ENCODE measurements at regions not wholly inside any gene's neighbourhood (a gene's known extent, or its start where the extent isn't known, plus 50 kb on each side); places are given as distances from the start of the nearest gene placed in this dataset.

DNA sequence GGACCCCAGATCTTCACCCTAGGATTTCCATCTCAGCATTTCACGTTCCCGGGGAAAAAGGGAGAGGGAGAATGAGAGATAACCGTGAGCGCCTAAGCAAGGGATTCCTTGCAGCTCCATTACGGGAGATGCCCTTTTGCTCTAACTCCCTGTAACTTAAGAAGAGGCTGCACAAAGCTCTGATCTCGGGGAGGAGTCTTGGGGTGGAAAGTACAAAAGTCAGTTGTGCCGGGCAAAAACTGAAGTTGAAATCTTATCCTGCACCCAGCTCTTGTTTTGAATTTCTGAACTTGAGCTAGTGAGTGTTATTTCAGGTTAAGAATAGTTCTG is 256.4 kb upstream of the SOX21 start:
- no peak for DNase-seq

GRCh38 chr13:94968040-94968756 is 255.9 kb upstream of the SOX21 start:
- DNase-seq = peak; percentile 9

DNA sequence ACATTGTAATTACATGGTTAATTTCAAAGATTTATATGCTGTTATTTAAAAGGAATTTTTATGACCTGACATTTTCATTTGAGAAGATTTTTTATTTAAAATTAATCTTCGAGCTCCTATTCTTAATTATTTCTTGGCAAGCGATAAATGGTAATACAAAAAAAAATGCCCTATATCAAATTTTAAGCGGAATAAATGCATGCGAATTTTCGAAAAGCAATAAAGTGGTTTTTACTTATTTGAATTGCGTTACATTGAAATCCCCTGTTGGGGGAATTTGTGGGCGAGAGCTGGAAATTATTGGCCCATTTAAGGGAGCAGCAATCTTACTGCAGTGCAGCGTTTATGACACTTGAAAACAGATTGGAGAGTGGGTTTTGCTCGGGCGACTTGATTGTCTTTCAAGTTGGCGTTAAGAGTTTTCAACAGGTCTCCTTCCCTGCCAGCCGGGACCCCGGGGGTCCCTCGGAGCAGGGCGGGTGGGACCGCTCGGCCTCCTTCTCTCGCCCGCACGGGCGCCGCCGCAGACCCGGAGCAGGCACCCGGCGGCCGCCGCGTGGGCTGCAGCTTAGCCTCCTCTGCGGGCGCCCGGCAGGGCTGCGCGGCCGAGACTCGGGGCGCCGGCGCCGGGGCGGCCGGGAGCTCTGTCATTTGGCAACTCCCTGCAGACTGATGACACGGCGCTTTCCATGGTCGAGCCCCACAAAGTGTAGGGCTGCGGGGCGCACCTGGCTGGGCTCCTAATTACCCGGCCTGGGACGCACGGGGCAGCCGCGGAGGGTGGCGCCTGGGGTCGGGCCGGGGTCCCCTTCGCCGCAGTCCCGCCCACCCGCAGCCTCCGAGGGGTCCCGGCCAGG is 255.1 kb upstream of the SOX21 start:
- no peak for DNase-seq

DNA sequence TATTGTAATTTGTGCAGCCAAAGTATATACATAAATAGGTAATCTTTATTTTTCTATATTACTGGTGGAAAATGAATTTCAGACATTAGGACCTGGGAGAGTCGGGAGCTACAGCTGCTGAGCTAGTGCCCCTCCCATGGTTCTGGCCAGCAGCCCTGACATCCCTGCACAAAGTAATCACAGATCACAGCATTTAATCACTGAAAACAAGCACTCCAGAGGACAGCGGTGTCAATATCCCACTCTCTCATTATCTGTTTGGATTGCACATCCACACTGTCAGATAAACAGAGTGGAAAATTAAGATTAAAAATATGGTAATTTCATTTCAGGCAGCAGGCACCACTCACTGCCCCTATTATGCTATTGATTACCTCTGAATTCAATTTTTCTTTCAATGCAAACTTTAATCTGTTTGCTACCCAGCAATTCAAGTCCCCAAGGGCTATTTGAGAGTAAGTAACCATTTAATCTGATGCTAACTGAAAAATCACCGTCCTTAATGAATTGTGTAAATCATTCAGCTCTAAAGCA is 254.1 kb upstream of the SOX21 start:
- no peak for DNase-seq

DNA sequence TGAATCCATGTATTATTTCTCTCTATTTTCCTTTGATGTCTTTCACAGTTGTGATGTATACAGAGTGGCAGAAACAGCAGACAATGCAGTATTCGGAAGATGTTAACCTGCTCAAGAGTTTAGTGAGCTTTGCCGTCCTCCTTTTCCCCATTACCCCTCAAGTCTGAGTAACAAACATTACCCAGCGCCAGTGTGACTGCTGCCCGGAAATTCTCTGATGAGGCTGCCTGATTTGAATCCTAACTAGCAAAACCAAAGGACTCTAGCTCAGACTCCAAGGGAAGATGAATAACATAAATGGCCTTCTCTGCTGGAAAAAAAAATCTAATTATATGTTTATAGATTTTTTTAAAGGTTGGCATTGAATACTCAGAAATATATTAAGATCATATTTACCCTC is 247.3 kb upstream of the SOX21 start:
- no peak for DNase-seq

DNA sequence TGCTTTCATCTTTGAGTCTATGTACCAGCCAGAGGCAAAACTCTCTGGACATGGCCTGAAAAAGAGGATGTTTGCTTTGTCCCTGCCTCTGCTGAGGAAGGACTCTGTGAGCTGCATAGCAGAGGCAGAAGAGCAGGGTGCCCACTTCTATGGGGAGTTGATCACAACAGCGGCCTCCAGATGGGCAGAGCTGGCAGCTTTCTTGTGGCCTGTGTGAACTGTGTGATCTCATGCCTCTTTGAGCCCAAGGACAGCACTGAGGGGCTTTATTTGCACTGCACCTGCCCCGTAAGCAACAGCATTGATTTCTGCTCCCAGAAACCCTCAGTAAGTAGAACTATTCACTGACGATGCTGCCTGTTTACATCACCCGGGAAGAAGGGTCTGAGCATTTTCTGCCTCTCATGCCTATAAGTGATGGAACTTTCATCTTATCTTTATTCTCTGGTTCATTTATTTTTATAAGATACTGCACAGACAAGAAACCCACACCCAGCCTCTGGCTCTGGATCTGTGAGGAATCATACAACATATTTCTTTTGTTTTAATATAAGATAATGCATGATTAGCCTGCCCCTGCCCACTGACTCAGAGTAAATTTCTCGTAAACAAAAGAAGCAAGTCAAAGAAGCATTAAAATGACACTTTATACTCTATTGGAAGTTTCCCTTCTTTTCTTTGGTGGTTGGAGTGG is 244.2 kb upstream of the SOX21 start:
- DNase-seq = no peak

DNA sequence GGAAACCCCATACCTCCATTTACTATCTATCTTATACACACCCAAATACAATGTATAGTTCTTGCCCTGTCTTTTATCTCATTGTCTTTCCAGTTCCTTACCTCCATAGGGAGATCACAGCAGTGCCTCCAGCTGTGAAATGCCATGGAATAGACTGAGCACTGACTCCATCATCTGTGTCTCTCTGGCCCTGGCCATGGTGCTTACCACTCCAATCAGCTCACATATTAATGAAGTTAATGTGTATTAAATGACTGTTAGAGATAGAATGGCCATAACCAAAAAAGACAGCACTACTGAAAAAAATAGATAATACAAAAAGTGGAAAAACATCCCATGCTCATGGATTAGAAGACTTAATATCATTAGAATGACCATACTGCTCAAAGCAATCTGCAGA is 240.4 kb upstream of the SOX21 start:
- DNase-seq = no peak

GRCh38 chr13:94950303-94950702 is 238.0 kb upstream of the SOX21 start:
- no peak for DNase-seq

- DNase-seq = peak; percentile 57
Observed at GRCh38 chr13:94947965-94948371, 235.6 kb upstream of the SOX21 start.

DNA sequence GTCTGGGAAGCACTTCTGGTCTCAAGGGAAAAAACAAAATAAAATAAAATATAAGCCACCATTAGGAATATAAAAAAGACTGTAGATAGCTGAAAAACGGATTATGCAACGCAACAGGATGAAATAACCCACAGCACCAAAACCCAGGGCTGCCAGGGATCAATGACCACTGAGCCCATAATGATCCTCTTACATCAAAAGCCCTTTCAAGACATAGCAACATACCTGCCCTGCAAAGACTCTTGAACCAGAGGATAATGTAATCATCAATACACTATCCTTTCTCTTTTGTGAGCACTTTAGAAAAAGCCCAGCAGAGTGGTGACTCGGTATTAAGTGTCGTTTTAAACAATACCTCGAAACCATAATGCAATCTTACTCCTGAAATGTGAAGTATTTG is 235.0 kb upstream of the SOX21 start:
- DNase-seq = no peak

DNA sequence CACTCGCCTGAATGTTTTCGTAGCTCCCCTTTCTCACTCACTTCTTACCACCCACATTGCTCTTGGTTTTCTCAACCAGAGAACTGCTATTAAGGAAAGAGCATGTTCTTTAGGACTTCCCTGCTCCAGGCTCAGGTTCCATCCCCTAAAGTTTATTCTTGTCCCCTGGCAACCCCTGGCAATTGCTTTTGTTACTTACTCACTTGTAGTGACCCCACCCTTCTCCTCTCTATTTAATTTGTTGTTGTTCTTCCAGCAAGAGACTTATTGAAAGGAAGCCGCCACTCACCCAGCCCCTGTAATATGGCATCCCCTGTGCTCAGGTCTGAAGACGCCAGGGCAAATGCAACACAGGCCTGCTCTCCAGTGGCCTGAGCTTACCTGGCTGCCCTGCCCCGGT is 233.7 kb upstream of the SOX21 start:
- no peak for DNase-seq

DNA sequence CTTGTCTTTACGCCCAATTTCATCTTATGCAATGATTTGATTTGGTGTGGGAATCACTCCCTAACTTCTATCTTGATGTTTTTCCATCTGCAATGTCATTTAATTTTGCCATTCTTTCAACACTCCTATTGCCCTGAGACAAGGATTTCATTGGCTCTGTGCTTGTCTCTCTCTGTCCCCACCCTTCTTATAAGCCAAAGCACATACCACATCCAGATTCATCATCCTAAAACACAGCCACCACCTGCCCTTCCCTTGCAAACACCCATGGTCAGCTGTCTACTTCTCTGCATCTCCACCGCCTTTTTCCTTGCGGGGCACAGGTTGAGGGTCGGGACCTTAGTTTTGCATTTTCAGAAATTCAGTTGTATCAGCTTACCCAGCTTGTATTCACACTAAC is 225.8 kb upstream of the SOX21 start:
- no peak for DNase-seq

GRCh38 chr13:94936633-94937032 is 224.3 kb upstream of the SOX21 start:
- DNase-seq = no peak

GRCh38 chr13:94933936-94934335 is 221.6 kb upstream of the SOX21 start:
- no peak for DNase-seq

- DNase-seq = no peak
Observed at GRCh38 chr13:94933230-94933751, 220.9 kb upstream of the SOX21 start.

GRCh38 chr13:94928127-94928775 is 215.9 kb upstream of the SOX21 start:
- DNase-seq = no peak

- no peak for DNase-seq
Observed at GRCh38 chr13:94925263-94925662, 212.9 kb upstream of the SOX21 start.

DNA sequence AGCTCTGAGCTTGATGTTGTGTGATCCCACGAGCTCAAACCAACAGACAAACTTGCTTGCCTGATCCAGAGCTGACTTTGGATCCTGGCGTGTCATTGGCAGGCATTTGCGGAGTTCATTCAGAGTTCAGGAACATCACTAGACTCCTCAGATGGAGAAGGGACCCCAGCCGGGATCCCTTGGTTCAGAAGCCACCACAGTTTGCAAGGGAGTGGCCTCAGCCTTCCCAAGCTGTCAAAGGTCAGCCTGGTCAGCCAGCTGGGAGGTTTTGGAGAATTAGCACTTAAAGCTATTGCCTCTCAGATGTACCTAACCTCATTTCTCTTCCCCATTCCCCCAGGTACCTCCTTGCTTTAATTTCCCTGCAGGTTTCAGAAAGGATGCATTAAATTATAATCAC is 208.8 kb upstream of the SOX21 start:
- no peak for DNase-seq

DNA sequence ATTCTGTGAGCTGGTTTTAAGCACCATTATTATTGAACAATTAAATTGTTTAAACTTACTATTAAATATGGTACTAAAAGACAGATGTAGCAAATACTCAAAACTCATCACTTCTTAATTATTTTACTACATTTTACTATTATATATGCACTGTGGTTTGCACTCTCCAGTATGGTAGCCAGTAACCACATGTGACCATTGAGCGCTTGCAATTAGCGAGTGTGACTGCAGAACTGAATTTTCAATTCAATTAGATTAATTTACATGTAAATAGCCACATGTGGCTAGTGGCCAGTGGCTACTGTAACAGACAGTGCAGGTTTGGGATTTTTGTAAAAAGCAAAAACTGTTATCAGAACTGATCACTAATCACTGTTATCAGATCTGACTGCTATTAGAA is 208.2 kb upstream of the SOX21 start:
- no peak for DNase-seq

DNA sequence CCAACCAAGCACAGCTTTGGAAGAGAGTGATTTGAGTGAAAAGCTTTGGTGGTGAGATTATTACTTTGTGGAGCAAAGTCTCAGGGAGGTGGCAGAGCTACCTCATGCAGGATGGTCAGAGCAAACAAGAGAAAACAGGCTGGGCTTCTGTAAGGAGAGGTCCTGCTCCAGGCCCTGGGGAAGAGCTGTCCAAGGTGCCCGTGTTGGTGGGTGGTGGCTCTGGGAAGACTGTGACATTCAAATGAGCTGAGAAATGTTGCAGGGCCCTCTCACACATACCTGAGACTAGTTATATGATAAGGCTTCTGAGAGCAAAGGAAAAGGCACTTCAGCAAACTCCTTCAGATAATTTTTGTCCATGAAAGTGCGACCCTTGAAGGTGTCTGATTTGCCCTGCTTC is 205.5 kb upstream of the SOX21 start:
- DNase-seq = no peak

DNA sequence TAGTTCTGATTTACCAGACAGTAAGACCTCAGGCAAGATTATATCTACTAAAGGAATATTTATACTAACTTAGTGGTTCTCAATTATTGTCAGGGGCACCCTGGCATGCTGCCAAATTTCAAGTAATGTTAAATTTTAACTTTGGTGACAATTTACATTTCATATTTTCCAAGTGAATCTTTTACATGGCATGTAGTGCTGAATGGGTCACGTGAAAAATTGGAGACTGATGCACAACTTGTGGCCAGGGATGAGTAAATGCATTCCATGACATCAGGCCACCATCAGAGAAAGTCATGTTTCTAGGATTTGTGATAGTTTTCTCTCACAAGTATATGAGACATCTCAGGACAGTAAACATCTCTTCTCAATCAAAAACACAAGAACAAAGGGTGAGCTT is 202.6 kb upstream of the SOX21 start:
- no peak for DNase-seq

GRCh38 chr13:94906605-94907004 is 194.3 kb upstream of the SOX21 start:
- DNase-seq = no peak
